GM19463 (cell line): ENCODE measurements at regions not wholly inside any gene's neighbourhood (a gene's known extent, or its start where the extent isn't known, plus 50 kb on each side); places are given as distances from the start of the nearest gene placed in this dataset.
"Not testable (repeated sequence)": the region's sequence is repeated elsewhere in the genome, so short reads cannot be mapped to it uniquely, and the experiment has no call there.

Experiments used
- ATAC-seq: cut with Tn5 transposase; IDR thresholded peaks from one replicate; pipeline ENCODE4 v1.9.1; 2021; ENCODE audit warnings: mild to moderate bottlenecking, moderate library complexity; ENCODE audit not compliant: unreplicated experiment

DNA sequence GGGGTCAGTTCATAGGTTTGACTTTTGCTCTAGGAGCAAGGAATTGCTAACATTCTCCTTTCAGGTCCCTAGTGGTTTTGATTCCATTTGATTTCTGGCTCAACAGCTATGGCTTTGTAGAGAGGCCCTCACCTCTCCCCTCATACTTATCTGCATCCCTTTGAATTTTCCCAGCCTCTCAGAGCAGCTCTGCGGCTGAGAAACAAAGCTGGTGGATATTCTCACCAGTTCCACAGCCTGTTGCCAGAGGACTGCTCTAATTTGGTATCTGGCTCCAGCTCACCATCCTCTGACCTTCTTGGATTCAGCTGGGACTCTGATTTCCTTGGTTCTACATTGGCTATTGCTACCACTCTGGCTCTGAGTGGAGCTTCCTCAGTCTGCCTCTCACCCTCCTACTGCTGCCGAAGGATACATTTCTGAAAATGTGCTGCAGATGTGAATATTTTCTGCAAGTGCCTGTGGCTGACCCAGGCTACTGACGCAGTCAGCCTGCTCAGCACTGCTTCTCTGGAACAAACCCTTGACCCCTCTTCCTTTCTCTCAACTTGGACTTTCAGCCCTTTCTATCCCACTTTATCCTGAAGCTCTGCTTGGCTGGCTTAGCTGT is 110.9 kb upstream of the ENPEP start:
- no peak for ATAC-seq

DNA sequence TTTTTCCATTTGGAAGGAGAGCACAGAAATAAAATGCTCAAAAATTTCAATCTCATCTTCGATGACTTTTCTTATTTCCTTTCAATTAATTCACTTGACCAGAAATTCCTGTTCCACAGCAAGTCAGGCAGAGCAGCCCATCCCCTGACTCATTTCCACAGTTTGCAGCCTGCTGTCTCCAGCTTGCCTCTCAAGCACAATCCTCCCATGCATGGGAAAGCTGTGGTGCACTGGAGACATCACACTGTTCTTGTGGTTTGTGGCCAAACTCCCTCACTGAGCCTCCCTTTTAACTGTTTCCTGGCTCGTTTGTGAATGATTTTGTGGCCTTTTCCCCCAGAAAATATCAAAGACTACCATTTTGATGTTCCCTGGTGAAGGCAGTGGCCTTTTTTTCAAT is 114.0 kb upstream of the ENPEP start:
- no peak for ATAC-seq

GRCh38 chr4:110359076-110359475 is 116.9 kb upstream of the ENPEP start:
- no peak for ATAC-seq

GRCh38 chr4:110357521-110357920 is 118.4 kb upstream of the ENPEP start:
- ATAC-seq: no peak

DNA sequence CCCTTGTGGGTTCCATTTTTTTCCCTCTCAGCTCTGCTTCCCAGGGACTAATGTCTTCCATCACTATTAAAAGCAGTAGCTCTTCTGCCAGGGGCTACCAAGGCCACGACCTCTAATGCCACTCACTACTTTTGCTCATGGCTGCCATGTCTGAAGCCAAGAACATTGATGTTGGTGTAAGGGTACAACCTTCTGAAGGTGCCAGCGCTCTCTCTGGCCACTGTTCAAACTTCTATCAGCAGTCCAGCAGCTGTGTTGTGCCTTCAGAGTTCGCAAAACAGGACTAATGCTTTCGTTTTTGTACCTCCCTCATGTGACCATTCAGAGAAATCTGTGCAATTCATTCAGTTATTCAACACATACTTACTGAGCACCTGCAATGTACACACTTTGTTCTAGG is 121.5 kb upstream of the ENPEP start:
- no peak for ATAC-seq

GRCh38 chr4:110352670-110353442 is 123.1 kb upstream of the ENPEP start:
- no peak for ATAC-seq

DNA sequence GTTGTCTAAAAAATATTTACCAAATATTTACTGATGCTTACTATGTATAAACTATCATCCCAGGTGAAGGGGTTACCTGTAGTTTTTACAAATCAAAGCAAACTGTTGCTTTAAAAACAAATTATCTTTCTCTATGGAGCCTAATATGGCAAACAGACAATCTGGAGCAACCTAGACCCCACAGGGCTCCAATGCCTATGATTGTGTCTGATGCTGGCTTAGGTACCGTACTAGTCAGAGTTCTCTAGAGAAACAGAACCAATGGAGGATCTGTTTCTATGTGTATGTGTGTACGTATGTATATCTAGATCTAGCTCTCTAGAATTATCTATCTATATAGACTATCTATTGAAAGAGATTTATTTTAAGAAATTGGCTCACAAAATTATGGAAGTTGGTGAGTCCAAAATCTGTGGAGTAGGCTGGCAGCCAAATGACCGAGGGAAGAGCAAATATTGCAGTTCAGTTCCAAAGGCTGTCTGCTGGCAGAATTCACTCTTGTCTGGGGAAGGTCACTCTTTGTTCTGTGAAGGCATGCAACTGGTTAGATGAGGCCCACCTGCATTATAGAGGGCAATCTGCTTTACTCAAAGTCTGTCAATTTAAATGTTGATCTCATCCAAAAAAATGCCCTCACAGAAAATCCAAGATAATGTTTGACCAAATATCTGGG is 127.1 kb upstream of the ENPEP start:
- ATAC-seq: no peak

GRCh38 chr4:110347805-110348204 is 128.2 kb upstream of the ENPEP start:
- ATAC-seq: no peak

GRCh38 chr4:110344165-110344564 is 131.8 kb upstream of the ENPEP start:
- no peak for ATAC-seq

- no peak for ATAC-seq
Observed at GRCh38 chr4:110343534-110343933, 132.4 kb upstream of the ENPEP start.

DNA sequence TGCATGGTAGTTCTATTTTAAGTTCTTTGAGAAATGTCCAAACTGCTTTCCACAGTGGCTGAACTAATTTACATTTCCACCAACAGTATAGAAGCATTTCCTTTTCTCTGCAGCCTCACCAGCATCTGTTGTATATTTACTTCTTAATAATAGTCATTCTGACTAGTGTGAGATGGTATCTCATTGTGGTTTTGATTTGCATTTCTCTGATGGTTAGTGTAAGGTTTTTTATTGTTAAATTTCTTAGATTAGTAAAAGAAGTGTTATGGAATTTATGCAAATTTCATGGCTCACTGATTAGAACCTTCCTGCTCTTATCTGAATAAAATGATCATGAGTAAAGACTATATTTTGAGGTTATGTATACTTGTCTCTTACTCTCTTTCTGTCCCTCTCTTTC is 134.8 kb upstream of the ENPEP start:
- ATAC-seq: peak; percentile 70

DNA sequence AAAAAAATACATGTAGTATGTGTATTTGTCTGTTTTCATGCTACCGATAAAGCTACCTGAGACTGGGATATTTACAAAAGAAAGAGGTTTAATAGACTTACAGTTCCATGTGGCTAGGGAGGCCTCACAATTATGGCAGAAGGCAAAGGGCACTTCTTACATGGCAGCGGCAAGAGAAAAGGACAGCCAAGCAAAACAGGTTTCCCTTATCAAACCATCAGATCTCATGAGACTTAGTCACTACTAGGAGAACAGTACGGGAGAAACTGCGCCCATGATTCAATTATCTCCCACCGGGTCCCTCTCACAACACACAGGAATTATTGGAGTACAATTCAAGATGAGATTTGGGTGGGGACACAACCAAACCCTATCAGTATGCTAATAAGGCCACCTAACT is 137.0 kb upstream of the ELOVL6 start:
- no peak for ATAC-seq

- no peak for ATAC-seq
Observed at GRCh38 chr4:110332483-110332882, 134.1 kb upstream of the ELOVL6 start.

GRCh38 chr4:110326426-110326825 is 128.0 kb upstream of the ELOVL6 start:
- ATAC-seq: not testable (repeated sequence)

- ATAC-seq: peak; percentile 76
Observed at GRCh38 chr4:110310795-110311194, 112.4 kb upstream of the ELOVL6 start.

DNA sequence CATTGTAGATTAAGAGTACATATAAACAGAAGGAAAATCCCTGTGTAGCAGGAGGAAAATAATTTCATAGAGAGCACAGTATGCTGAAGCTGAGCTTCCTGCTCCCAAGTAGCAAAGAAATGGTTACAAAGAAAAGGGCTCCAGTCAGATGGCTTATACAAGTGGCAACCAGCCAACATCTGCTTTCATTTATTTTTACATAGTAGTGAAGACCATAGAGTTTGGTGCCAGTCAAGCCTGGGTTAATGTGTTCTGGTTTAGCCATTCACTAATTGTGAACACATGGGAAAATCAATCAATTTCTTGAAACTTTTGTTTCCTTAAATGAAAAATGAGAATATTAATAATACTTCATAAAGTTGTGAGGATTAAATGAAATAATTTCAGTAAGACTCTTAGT is 111.3 kb upstream of the ELOVL6 start:
- no peak for ATAC-seq

DNA sequence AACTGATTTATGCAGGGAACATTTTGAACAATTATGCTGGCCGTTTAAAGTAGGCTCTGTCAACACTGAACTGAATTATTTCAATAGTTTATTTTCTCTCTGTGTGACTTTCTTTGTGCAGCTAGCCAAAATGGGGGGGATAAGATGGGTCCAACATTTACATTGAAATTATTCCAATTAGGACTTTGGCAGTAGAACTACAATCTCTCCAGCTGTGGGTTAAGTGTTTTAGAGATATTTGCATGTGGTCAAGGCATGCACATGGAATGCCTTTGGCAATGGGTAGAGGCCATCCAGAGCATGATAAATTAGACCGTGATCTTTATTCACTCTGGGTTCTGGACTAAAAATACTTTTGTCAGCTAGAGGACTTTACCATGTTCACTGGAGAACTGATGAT is 107.9 kb upstream of the ELOVL6 start:
- ATAC-seq: no peak

DNA sequence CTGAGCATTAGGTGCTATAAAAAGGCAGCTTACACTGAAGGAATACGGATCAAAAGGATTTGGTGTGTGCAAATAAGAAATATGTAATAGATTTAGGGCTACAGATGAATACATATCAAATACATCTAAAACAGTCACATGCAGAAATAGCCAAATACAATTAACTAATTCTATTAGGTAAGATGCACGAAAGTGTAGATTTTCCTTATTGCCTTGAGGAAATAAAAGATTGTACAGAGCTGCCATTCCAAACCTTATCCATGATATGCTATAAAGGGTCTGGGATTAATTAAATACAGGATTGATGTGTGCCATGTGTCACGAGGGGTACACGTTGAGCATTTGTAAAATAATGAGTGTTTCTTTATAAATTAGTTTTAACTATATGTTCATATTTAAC is 107.0 kb upstream of the ELOVL6 start:
- no peak for ATAC-seq

DNA sequence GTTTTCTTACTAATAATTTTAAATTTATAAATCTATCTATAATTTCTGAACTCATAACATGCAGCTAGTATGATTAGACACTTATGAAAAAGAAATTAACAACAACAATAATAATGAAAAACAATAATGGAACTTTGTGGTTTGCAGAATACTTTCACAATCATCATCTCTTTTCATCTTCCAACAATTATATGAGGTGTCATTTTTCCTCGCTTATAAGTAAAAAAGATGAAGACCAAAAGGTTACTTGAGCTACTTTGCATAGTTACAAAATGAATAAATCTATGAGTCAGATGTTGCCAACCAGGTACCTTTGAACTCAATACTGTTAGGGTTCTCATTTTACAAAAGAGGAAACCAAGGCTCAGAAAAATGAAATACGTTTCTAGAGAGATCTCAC is 98.5 kb upstream of the ELOVL6 start:
- peak; percentile 90 for ATAC-seq

- no peak for ATAC-seq
Observed at GRCh38 chr4:110294165-110294564, 95.8 kb upstream of the ELOVL6 start.

- no peak for ATAC-seq
Observed at GRCh38 chr4:110292994-110293744, 94.8 kb upstream of the ELOVL6 start.
